Thyroid gland (tissue), 4 donors: ENCODE measurements at regions not wholly inside any gene's neighbourhood (a gene's known extent, or its start where the extent isn't known, plus 50 kb on each side); places are given as distances from the start of the nearest gene placed in this dataset.

Experiments used
- POLR2A ChIP-seq, 2 donors: fragments of 450-650 bp; IDR thresholded peaks; one replicate each; pipeline ENCODE4 v1.6.1; 2017; ENCODE audit warnings: antibody characterized with exemption in 2 of 2, mild to moderate bottlenecking in 2 of 2, moderate library complexity in 1 of 2
- TF ChIP-seq, protein P1 (sequence below), 6 experiments: fragments of 200-600 bp in 3 of 6; fragments of 450-650 bp in 3 of 6; sonication (generic) in 3 of 6; IDR thresholded peaks; one replicate each; pipeline ENCODE4 v1.5.1; 2016 to 2019; ENCODE audit warnings: antibody characterized with exemption in 6 of 6, mild to moderate bottlenecking in 2 of 6, inconsistent platforms in 1 of 6, moderate library complexity in 1 of 6

GRCh38 chr21:18960306-18960705 lies 556.7 kb upstream of the TMPRSS15 start:
- TF ChIP-seq, protein P1, sequence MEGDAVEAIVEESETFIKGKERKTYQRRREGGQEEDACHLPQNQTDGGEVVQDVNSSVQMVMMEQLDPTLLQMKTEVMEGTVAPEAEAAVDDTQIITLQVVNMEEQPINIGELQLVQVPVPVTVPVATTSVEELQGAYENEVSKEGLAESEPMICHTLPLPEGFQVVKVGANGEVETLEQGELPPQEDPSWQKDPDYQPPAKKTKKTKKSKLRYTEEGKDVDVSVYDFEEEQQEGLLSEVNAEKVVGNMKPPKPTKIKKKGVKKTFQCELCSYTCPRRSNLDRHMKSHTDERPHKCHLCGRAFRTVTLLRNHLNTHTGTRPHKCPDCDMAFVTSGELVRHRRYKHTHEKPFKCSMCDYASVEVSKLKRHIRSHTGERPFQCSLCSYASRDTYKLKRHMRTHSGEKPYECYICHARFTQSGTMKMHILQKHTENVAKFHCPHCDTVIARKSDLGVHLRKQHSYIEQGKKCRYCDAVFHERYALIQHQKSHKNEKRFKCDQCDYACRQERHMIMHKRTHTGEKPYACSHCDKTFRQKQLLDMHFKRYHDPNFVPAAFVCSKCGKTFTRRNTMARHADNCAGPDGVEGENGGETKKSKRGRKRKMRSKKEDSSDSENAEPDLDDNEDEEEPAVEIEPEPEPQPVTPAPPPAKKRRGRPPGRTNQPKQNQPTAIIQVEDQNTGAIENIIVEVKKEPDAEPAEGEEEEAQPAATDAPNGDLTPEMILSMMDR (IDR thresholded peaks at IDR 0.05): no peak
- no peak for TF ChIP-seq POLR2A (IDR thresholded peaks at IDR 0.05)
